Transverse colon (tissue), 4 donors: ENCODE measurements at regions not wholly inside any gene's neighbourhood (a gene's known extent, or its start where the extent isn't known, plus 50 kb on each side); places are given as distances from the start of the nearest gene placed in this dataset.

Experiments used
- DNase-seq: peaks from one replicate; pipeline ENCODE4 v3.0.0-alpha.2; 2019
- H3K27ac ChIP-seq, 4 donors: fragments of 200-600 bp; sonication (generic); 2 replicates each; pipeline ENCODE4 v1.5.1; 2016 to 2018; ENCODE audit warnings: inconsistent platforms in 4 of 4
- H3K27me3 ChIP-seq: fragments of 200-600 bp; sonication (generic); 2 replicates; pipeline ENCODE4 v1.5.1; 2017; ENCODE audit warnings: inconsistent platforms
- H3K36me3 ChIP-seq, 4 donors: fragments of 200-600 bp; sonication (generic); 2 replicates each; pipeline ENCODE4 v1.5.1; 2017 to 2019; ENCODE audit warnings: inconsistent platforms in 4 of 4
- H3K4me1 ChIP-seq, 4 donors: fragments of 200-600 bp; sonication (generic); 2 replicates each; pipeline ENCODE4 v1.5.1; 2017 to 2020; ENCODE audit warnings: inconsistent platforms in 4 of 4
- H3K4me3 ChIP-seq, 4 donors: fragments of 200-600 bp; sonication (generic); 1 replicate in 1 of 4; 2 replicates in 3 of 4; pipeline versions ENCODE4 v1.5.1 to v1.6.1; 2017 to 2019; ENCODE audit warnings: inconsistent platforms in 4 of 4
- H3K9me3 ChIP-seq, 2 donors: fragments of 200-600 bp; sonication (generic); 2 replicates each; pipeline ENCODE4 v1.5.1; 2017 to 2019; ENCODE audit warnings: inconsistent platforms in 2 of 2
- CTCF ChIP-seq, 5 experiments: fragments of 200-600 bp in 3 of 5; fragments of 450-650 bp in 2 of 5; sonication (generic) in 3 of 5; IDR thresholded peaks; 1 replicate in 2 of 5; 2 replicates in 3 of 5; pipeline ENCODE4 v1.5.1; 2016 to 2017; ENCODE audit warnings: antibody characterized with exemption in 5 of 5, inconsistent platforms in 3 of 5, mild to moderate bottlenecking in 2 of 5, moderate library complexity in 1 of 5
- EP300 ChIP-seq: sonication (generic); formaldehyde crosslinking; IDR thresholded peaks from one replicate; pipeline ENCODE4 v1.6.1; 2017; ENCODE audit warnings: antibody characterized with exemption, low read depth
- POLR2A ChIP-seq: fragments of 450-650 bp; IDR thresholded peaks from one replicate; pipeline ENCODE4 v1.6.1; 2016; ENCODE audit warnings: antibody characterized with exemption, mild to moderate bottlenecking, moderate library complexity
- POLR2AphosphoS5 ChIP-seq, 3 donors: sonication (generic); formaldehyde crosslinking; IDR thresholded peaks; one replicate each; pipeline ENCODE4 v1.6.1; 2016; ENCODE audit warnings: antibody characterized with exemption in 3 of 3
- WGBS, 2 donors: methylation state at CpG; one replicate each; pipeline ENCODE4 v1.1.5; 2018; ENCODE audit warnings: low coverage in 1 of 2; 5-methylcytosine and 5-hydroxymethylcytosine counted together
- in situ Hi-C, 4 donors: fragments of 200-750 bp; cut with MboI; loops; one replicate each; pipeline versions ENCODE4 v1.15.0 to v1.15.1; 2017; ENCODE audit warnings: low sequenced_read_pairs in 3 of 4, low pct_ligation_motif_present in 1 of 4, low pct_unique_long_range_greater_than_20kb in 1 of 4
- intact Hi-C: fragments of 100-400 bp; cut with DNase I; formaldehyde crosslinking; loops from one replicate; pipeline ENCODE4 v1.15.1; 2023; ENCODE audit warnings: low total_unique reads

GRCh38 chr7:67754651-67755050, 758.0 kb downstream of the TYW1 start:
- H3K9me3 ChIP-seq = no peaks in the 10 kb centered on the region
- TF ChIP-seq CTCF (IDR thresholded peaks at IDR 0.05) (no peak), POLR2A (no peak), POLR2AphosphoS5 (IDR thresholded peaks at IDR 0.05) (no peak), EP300 (no peak)
- no peaks in the 10 kb centered on the region for H3K36me3 ChIP-seq
- H3K27me3 ChIP-seq = no peaks in the 10 kb centered on the region
- H3K27ac ChIP-seq = no peak overlapping the region
- no peaks in the 10 kb centered on the region for H3K4me1 ChIP-seq
- no peak overlapping the region for H3K4me3 ChIP-seq
- in situ Hi-C loops = loop anchor here in 1 of 4 donors (25.0 kb wide), 1 partner anchor 108 kb away; no protein-coding TSS in a partner anchor
- 80 to 81% methylated on average over 1 to 2 of the region's 2 CpGs for WGBS, 2 donors
- intact Hi-C loops = no loop called here
- no peak for DNase-seq

GRCh38 chr7:67758551-67758950, 761.9 kb downstream of the TYW1 start:
- in situ Hi-C loops = loop anchor here in 1 of 4 donors (25.0 kb wide), 1 partner anchor 104 kb away; no protein-coding TSS in a partner anchor
- WGBS, 2 donors = 78 to 84% methylated on average over 3 of the region's 3 CpGs
- no peak overlapping the region for H3K4me3 ChIP-seq
- H3K4me1 ChIP-seq = no peaks in the 10 kb centered on the region
- no peaks in the 10 kb centered on the region for H3K36me3 ChIP-seq
- H3K9me3 ChIP-seq = no peaks in the 10 kb centered on the region
- H3K27ac ChIP-seq = no peak overlapping the region
- no peak for DNase-seq
- intact Hi-C loops = no loop called here
- H3K27me3 ChIP-seq = no peaks in the 10 kb centered on the region
- TF ChIP-seq CTCF (IDR thresholded peaks at IDR 0.05) = no peak
- no peak for TF ChIP-seq POLR2A
- no peak for TF ChIP-seq EP300
- TF ChIP-seq POLR2AphosphoS5 (IDR thresholded peaks at IDR 0.05) = no peak

- WGBS, 2 donors = 69 to 88% methylated on average over 1 of the region's 1 CpG
- H3K4me3 ChIP-seq = no peak overlapping the region
- no peak overlapping the region for H3K27ac ChIP-seq
- intact Hi-C loops (no loop called here), in situ Hi-C loops (loop anchor here in 1 of 4 donors (25.0 kb wide), 1 partner anchor 101 kb away; no protein-coding TSS in a partner anchor)
- no peaks in the 10 kb centered on the region for H3K9me3 ChIP-seq
- no peaks in the 10 kb centered on the region for H3K36me3 ChIP-seq
- H3K4me1 ChIP-seq = no peaks in the 10 kb centered on the region
- no peak for TF ChIP-seq CTCF (IDR thresholded peaks at IDR 0.05)
- no peak for TF ChIP-seq POLR2A
- no peak for TF ChIP-seq POLR2AphosphoS5 (IDR thresholded peaks at IDR 0.05)
- no peak for DNase-seq
- H3K27me3 ChIP-seq = no peaks in the 10 kb centered on the region
These were observed 764.3 kb downstream of the TYW1 start for GRCh38 chr7:67760971-67761370.

- WGBS, 2 donors = 75 to 92% methylated on average over 4 of the region's 4 CpGs
- H3K4me3 ChIP-seq = no peak overlapping the region
- in situ Hi-C loops (loop anchor here in 1 of 4 donors (25.0 kb wide), 1 partner anchor 100 kb away; no protein-coding TSS in a partner anchor), intact Hi-C loops (no loop called here)
- H3K27me3 ChIP-seq = no peaks in the 10 kb centered on the region
- H3K9me3 ChIP-seq = peaks cover 0 to 3% of the 10 kb centered on the region in 2 donors
- no peak for TF ChIP-seq CTCF (IDR thresholded peaks at IDR 0.05)
- no peak for TF ChIP-seq POLR2AphosphoS5 (IDR thresholded peaks at IDR 0.05)
- no peak for TF ChIP-seq EP300
- no peak for TF ChIP-seq POLR2A
- H3K4me1 ChIP-seq = no peaks in the 10 kb centered on the region
- no peak for DNase-seq
- H3K36me3 ChIP-seq = no peaks in the 10 kb centered on the region
- H3K27ac ChIP-seq = no peak overlapping the region
These were observed 765.9 kb downstream of the TYW1 start for GRCh38 chr7:67762516-67762915.
